K562 (cell line): ENCODE measurements at regions not wholly inside any gene's neighbourhood (a gene's known extent, or its start where the extent isn't known, plus 50 kb on each side); places are given as distances from the start of the nearest gene placed in this dataset.

Experiments
- ATAC-seq: fragments of 200-7000 bp; cut with Tn5 transposase; 3 replicates; pipeline ENCODE4 v1.9.1; 2020; ENCODE audit warnings: moderate library complexity
- BruUV-seq: library from RNA; stranded (reverse); fragments of 400-500 nt; replicated peaks from 2 replicates; lab custom pipeline; 2021; lab: Mats Ljungman, UMichigan
- CTCF ChIA-PET: fragments of 300-600 bp; formaldehyde crosslinking; extraction: SDS; loops from one replicate; lab custom pipeline; 2021; ENCODE audit warnings: low intra/inter-chr PET ratio; lab: Yijun Ruan, JAX
- POLR2A ChIA-PET: fragments of 300-600, 350-650 bp; sonication (Branson Sonifier 250); formaldehyde crosslinking; extraction: SDS; loops from one replicate; lab custom pipeline; 2021; ENCODE audit warnings: antibody characterized with exemption, inconsistent platforms; lab: Yijun Ruan, JAX
- DNase-seq, 4 experiments: peaks; one replicate each; pipeline versions ENCODE4 v3.0.0 to v3.0.0-alpha.2; 2011 to 2018; ENCODE audit warnings: low spot score in 3 of 4, mixed read lengths in 3 of 4; ENCODE audit errors: extremely low read depth in 1 of 4
- FAIRE-seq: peaks from 2 replicates; lab custom pipeline; 2011; peaks lifted over from hg19 to GRCh38; lab: Jason Lieb, UNC
- H2AFZ ChIP-seq: 2 replicates; pipeline ENCODE4 v1.6.0; 2011; ENCODE audit warnings: low read depth, low read length, control low read depth, inconsistent platforms
- H3K27ac ChIP-seq: fragments of 200-600 bp; 3 replicates; pipeline ENCODE4 v1.8.0; 2011; ENCODE audit warnings: low read depth, mild to moderate bottlenecking, control low read depth, inconsistent platforms, low read length, moderate library complexity, mixed read lengths; ENCODE audit errors: extremely low read depth
- H3K27me3 ChIP-seq, 2 experiments: fragments of 300-600 bp in 1 of 2; 2 replicates in 1 of 2; 3 replicates in 1 of 2; pipeline versions ENCODE4 v1.6.0 to v1.8.0; 2011; ENCODE audit warnings: inconsistent platforms in 2 of 2, low read length in 2 of 2, mild to moderate bottlenecking in 1 of 2, mixed read lengths in 1 of 2, moderate library complexity in 1 of 2; ENCODE audit not compliant: control insufficient read depth in 2 of 2, insufficient read depth in 2 of 2
- H3K36me3 ChIP-seq: fragments of 300-600 bp; 3 replicates; pipeline ENCODE4 v1.8.0; 2011; ENCODE audit warnings: mild to moderate bottlenecking, low read length, inconsistent platforms; ENCODE audit not compliant: control insufficient read depth, insufficient read depth
- H3K4me1 ChIP-seq, 2 experiments: fragments of 200-600 bp in 1 of 2; replicated peaks in 1 of 2; 2 replicates in 1 of 2; 3 replicates in 1 of 2; pipeline versions ENCODE4 v1.5.1 to v1.8.0; 2011; ENCODE audit warnings: inconsistent platforms in 2 of 2, low read length in 2 of 2, mild to moderate bottlenecking in 1 of 2, mixed read lengths in 1 of 2, moderate library complexity in 1 of 2; ENCODE audit not compliant: control insufficient read depth in 2 of 2, insufficient read depth in 2 of 2
- H3K4me2 ChIP-seq: 2 replicates; pipeline ENCODE4 v1.6.1; 2011; ENCODE audit warnings: low read length, control low read depth, inconsistent platforms, mixed read lengths; ENCODE audit not compliant: insufficient read depth
- H3K4me3 ChIP-seq: fragments of 200-600 bp; sonication (generic), shearing (Covaris generic); 2 replicates; pipeline ENCODE4 v1.5.1; 2016; ENCODE audit warnings: control low read depth, inconsistent platforms
- H3K79me2 ChIP-seq: fragments of 200-600 bp; 3 replicates; pipeline ENCODE4 v1.8.0; 2011; ENCODE audit warnings: low read length, inconsistent platforms; ENCODE audit not compliant: control insufficient read depth, insufficient read depth
- H3K9ac ChIP-seq, 2 experiments: 2 replicates each; pipeline versions ENCODE4 v1.6.0 to v1.6.1; 2011; ENCODE audit warnings: low read depth in 2 of 2, low read length in 2 of 2, control low read depth in 1 of 2, inconsistent platforms in 1 of 2, mild to moderate bottlenecking in 1 of 2, mixed read lengths in 1 of 2; ENCODE audit not compliant: insufficient read depth in 1 of 2
- H3K9me1 ChIP-seq: one replicate; pipeline ENCODE4 v1.6.0; 2011; ENCODE audit warnings: inconsistent platforms, mild to moderate bottlenecking, low read length, moderate library complexity; ENCODE audit not compliant: control insufficient read depth, insufficient read depth
- H3K9me3 ChIP-seq: replicated peaks from 2 replicates; pipeline ENCODE4 v1.5.1; 2011; ENCODE audit warnings: low read depth, low read length, inconsistent platforms; ENCODE audit not compliant: control insufficient read depth, insufficient read depth
- H4K20me1 ChIP-seq: replicated peaks from 2 replicates; pipeline ENCODE4 v1.6.1; 2011; ENCODE audit warnings: low read length, inconsistent platforms, mixed read lengths; ENCODE audit not compliant: control insufficient read depth, insufficient read depth
- CBX8 ChIP-seq: fragments of 200-600 bp; sonication (generic); IDR thresholded peaks from 2 replicates; pipeline ENCODE4 v1.6.1; 2012; ENCODE audit warnings: borderline replicate concordance, mixed run types, low read depth, mild to moderate bottlenecking, moderate library complexity, mixed read lengths, low read length, control low read depth, inconsistent platforms; ENCODE audit not compliant: poor library complexity, severe bottlenecking; ENCODE audit errors: extremely low read depth
- DDX20 ChIP-seq: fragments of 450-650 bp; IDR thresholded peaks from 2 replicates; pipeline ENCODE4 v1.6.1; 2016; ENCODE audit warnings: missing genetic modification characterization, low read depth, mild to moderate bottlenecking, missing compliant biosample characterization, moderate library complexity
- HNRNPH1 ChIP-seq: fragments of 200-400 bp; formaldehyde crosslinking; optimal IDR thresholded peaks from 2 replicates; pipeline ENCODE3; 2017; ENCODE audit warnings: low read depth, mild to moderate bottlenecking, low read length, moderate library complexity
- JUN ChIP-seq, 2 experiments: sonication (generic) in 1 of 2; formaldehyde crosslinking in 1 of 2; IDR thresholded peaks; 2 replicates each; pipeline versions ENCODE4 v1.6.1 to v1.8.0; 2012 to 2022; ENCODE audit warnings: borderline replicate concordance in 2 of 2, mild to moderate bottlenecking in 2 of 2, improper control_type of control experiment in 1 of 2, low read depth in 1 of 2, low read length in 1 of 2, missing genetic modification reagents in 1 of 2
- SIRT6 ChIP-seq: IDR thresholded peaks from one replicate; pipeline ENCODE4 v1.6.1; 2012; ENCODE audit warnings: low read depth, mild to moderate bottlenecking, control low read depth, inconsistent platforms, low read length, moderate library complexity
- SMARCE1 ChIP-seq: fragments of 450-650 bp; IDR thresholded peaks from 2 replicates; pipeline ENCODE4 v1.7.1; 2016; ENCODE audit warnings: mild to moderate bottlenecking
- TAL1 ChIP-seq: fragments of 450-650 bp; IDR thresholded peaks from 2 replicates; pipeline ENCODE4 v1.6.1; 2016; ENCODE audit warnings: mild to moderate bottlenecking
- ZNF77 ChIP-seq: fragments of 250-450 bp; sonication (Bioruptor Pico); IDR thresholded peaks from 2 replicates; pipeline ENCODE4 v1.5.0; 2020
- ZNF785 ChIP-seq: fragments of 250-450 bp; sonication (Bioruptor Pico); IDR thresholded peaks from 2 replicates; pipeline ENCODE4 v1.4.0; 2020; ENCODE audit warnings: mild to moderate bottlenecking
- WGBS: fragments of 100-300 bp; shearing (Covaris generic); methylation state at CpG from one replicate; pipeline ENCODE4 v1.1.6; 2016; ENCODE audit warnings: low coverage, mixed read lengths; ENCODE audit not compliant: insufficient coverage; ENCODE audit errors: missing lambda C conversion rate; 5-methylcytosine and 5-hydroxymethylcytosine counted together
- in situ Hi-C: fragments of 300-500 bp; cut with MboI; formaldehyde crosslinking; loops from 4 replicates; pipeline ENCODE4 v1.15.0; 2018; ENCODE audit warnings: inconsistent platforms, mixed read lengths
- intact Hi-C: fragments of 100-400 bp; cut with micrococcal nuclease; formaldehyde crosslinking; loops from 2 replicates; pipeline ENCODE4 v1.14.2; 2022
- TF ChIP-seq, protein P1 (sequence below): fragments of 250-450 bp; sonication (Bioruptor Pico); IDR thresholded peaks from 2 replicates; pipeline ENCODE4 v1.8.0; 2021; ENCODE audit warnings: moderate library complexity, mild to moderate bottlenecking, inconsistent platforms
- TF ChIP-seq, protein P2 (sequence below): fragments of 450-650 bp; formaldehyde crosslinking; IDR thresholded peaks from 2 replicates; pipeline ENCODE4 v1.4.0; 2020; ENCODE audit warnings: mild to moderate bottlenecking, moderate library complexity

GRCh38 chrX:40182095-40182494, 84.3 kb upstream of the BCOR start:
- no peak for FAIRE-seq
- H4K20me1 ChIP-seq: no peaks in the 10 kb centered on the region
- BruUV-seq: no TSS peak
- H3K9ac ChIP-seq: no peak overlapping the region
- peaks cover 4% of the 10 kb centered on the region; the same call in 2 of the 3 replicates for H3K79me2 ChIP-seq
- DNase-seq: no peak
- TF ChIP-seq ZNF77 (no peak), DDX20 (tag) (no peak), HNRNPH1 (no peak), SMARCE1 (no peak), CBX8 (no peak), SIRT6 (no peak), TAL1 (no peak), JUN (IDR thresholded peaks at IDR 0.05; ENCODE audit: borderline replicate concordance, low read depth, low read length) (no peak), JUN (CRISPR knock-in tag; IDR thresholded peaks at IDR 0.05; ENCODE audit: borderline replicate concordance) (no peak), ZNF785 (CRISPR knock-in tag) (no peak)
- TF ChIP-seq, protein P1, sequence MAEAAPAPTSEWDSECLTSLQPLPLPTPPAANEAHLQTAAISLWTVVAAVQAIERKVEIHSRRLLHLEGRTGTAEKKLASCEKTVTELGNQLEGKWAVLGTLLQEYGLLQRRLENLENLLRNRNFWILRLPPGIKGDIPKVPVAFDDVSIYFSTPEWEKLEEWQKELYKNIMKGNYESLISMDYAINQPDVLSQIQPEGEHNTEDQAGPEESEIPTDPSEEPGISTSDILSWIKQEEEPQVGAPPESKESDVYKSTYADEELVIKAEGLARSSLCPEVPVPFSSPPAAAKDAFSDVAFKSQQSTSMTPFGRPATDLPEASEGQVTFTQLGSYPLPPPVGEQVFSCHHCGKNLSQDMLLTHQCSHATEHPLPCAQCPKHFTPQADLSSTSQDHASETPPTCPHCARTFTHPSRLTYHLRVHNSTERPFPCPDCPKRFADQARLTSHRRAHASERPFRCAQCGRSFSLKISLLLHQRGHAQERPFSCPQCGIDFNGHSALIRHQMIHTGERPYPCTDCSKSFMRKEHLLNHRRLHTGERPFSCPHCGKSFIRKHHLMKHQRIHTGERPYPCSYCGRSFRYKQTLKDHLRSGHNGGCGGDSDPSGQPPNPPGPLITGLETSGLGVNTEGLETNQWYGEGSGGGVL (CRISPR knock-in tag): no peak
- TF ChIP-seq, protein P2, sequence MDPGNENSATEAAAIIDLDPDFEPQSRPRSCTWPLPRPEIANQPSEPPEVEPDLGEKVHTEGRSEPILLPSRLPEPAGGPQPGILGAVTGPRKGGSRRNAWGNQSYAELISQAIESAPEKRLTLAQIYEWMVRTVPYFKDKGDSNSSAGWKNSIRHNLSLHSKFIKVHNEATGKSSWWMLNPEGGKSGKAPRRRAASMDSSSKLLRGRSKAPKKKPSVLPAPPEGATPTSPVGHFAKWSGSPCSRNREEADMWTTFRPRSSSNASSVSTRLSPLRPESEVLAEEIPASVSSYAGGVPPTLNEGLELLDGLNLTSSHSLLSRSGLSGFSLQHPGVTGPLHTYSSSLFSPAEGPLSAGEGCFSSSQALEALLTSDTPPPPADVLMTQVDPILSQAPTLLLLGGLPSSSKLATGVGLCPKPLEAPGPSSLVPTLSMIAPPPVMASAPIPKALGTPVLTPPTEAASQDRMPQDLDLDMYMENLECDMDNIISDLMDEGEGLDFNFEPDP (CRISPR knock-in tag): no peak
- TF ChIP-seq, all 486 proteins: peak for 0
- no peak for ATAC-seq
- in situ Hi-C loops (no loop called here), intact Hi-C loops (no loop called here)
- Histone ChIP-seq H3K4me3 (no peak overlapping the region), H3K4me1 (peaks cover 2 to 5% of the 10 kb centered on the region in 2 experiments; a peak in 4 of 5 replicates), H3K9me1 (no peaks in the 10 kb centered on the region), H3K27ac (no peak overlapping the region), H3K9me3 (peaks cover 7% of the 10 kb centered on the region), H3K27me3 (no peaks in the 10 kb centered on the region), H3K4me2 (no peak overlapping the region), H3K36me3 (no peaks in the 10 kb centered on the region), H2AFZ (no peak overlapping the region)
- ChIA-PET POLR2A (no interaction called here), CTCF (no interaction called here)
- 33% methylated on average over 3 of the region's 7 CpGs for WGBS
